Epithelial cell of proximal tubule (primary cell): ENCODE measurements at regions not wholly inside any gene's neighbourhood (a gene's known extent, or its start where the extent isn't known, plus 50 kb on each side); places are given as distances from the start of the nearest gene placed in this dataset.

Source experiments
- DNase-seq: peaks from one replicate; pipeline ENCODE4 v3.0.0-alpha.2; 2011; ENCODE audit warnings: low read depth
- H3K4me3 ChIP-seq: 2 replicates; pipeline ENCODE4 v1.5.1; 2011; ENCODE audit warnings: low read depth, mild to moderate bottlenecking, low read length
- CTCF ChIP-seq: conservative IDR thresholded peaks from 2 replicates; pipeline ENCODE4 v1.5.1; 2012; ENCODE audit warnings: low read depth, mild to moderate bottlenecking, low read length

- no peak for TF ChIP-seq CTCF
- no peak overlapping the region for H3K4me3 ChIP-seq
- no peak for DNase-seq
These were observed 328.1 kb downstream of the SEC14L1 start for GRCh38 chr17:77468897-77469296.

- no peak for TF ChIP-seq CTCF
- DNase-seq, result no peak
- no peak overlapping the region for H3K4me3 ChIP-seq
These were observed 329.6 kb downstream of the SEC14L1 start for GRCh38 chr17:77470330-77470786.

DNA sequence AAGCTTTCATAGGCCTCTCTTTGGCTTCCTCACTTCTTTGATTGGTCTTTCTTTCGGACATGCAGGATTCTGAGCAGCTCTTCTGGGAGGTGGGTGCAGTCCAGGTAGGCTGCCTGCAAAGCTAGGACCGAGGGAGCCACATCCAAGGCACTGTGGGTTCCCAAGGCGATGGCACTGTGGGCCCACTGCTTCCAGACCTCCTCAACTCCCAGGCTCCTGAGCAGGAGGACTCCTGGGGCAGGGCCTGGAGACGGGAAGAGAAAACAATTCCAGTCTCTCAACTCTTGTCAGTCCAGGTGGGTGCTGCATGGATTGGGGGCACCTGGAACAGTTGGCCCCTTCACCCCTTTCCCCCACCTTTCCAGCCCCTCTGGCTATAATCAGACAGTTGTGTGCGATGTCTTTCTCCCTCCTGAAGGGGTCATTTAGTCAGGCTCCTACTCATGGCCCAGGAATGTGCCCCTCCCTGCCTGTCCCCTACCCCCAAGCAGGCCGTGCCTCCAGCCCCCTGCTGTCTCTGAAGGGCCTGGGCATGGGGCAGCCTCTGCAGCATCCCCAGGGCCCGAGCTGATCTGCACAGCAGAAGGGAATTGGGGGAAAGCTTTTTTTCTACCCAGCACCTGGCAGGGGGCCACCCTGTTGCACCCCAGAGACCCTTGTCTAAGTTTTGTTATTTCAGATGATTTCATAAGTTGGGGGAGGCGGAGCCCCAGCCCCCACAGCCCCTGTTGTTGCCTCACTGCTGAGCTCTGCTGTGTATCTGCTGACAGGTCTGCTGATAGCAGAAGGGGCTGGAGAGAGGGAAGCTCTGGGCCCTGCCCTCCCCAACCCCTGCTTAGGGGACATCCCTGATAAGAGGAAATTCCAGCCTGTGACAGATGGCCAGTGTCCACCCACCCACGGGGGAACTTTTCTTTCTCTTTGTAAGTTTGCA is 330.3 kb downstream of the SEC14L1 start:
- no peak overlapping the region for H3K4me3 ChIP-seq
- no peak for TF ChIP-seq CTCF
- DNase-seq, result no peak

DNA sequence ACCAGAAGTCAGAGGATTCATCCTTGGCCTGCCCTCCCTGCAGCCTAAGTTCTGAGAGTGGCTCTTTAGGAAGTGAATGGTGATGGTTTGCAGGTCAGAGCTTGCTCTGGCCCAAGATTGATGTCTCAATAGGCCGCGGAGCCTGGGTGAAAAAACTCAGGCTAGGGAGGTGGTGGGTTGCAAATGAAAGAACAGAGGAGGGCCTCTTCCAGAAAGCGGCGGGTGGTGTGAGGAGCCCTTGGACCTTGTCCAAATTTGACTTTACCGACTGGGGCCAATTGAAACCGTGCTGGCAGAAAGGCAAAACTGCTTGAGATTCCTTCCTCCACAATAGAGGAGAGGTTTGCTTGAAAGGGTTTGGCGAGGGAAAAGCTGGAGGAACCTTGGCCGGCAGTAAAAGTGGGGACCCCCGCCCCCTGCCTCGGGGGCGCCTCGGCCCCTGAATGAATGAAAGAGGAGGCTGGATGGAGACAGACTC is 331.3 kb downstream of the SEC14L1 start:
- TF ChIP-seq CTCF, result no peak
- no peak overlapping the region for H3K4me3 ChIP-seq
- DNase-seq, result no peak

DNA sequence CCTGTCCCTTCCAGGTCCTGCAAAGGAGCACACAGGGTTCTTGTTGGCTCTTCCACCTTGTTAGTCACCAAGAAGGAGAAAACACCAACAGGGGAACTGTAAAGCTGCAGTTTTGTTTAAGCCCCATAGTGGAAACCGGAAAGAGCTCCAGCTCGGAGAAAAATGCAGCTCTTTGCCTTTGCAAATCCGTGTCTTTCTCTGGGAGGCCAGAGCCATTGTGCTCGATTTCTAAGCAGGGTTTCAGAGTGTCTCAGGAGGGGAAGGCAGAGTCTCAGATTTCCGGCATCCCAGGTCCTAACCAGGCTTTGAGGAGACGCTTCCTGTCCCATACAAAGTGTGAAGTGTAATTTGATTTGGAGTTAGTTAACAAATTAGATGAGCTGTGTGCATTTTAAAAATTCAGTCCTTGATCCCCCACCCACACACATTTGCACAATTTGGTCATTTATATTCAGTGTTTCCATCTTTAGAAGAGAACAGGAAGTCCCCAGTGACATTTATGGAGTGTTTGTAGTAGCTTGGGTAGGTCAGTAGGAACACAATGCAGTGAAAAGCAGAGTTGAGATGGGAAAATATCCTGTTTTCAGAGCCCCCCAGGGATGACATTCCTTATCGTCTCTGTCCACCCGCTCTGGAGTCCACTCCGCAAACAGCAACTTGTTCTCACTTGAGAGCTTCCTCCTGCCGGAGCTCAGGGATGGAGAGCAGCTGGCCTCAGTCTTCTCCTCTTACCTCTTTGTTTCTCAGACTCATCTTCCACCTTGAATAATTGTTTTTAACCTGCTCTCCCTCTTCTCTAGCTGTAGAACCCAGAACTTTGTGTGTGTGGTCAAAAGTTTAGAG is 331.9 kb downstream of the SEC14L1 start:
- no peak for TF ChIP-seq CTCF
- no peak for DNase-seq
- H3K4me3 ChIP-seq, result no peak overlapping the region

- no peak for DNase-seq
- no peak overlapping the region for H3K4me3 ChIP-seq
- TF ChIP-seq CTCF, result no peak
These were observed 333.0 kb downstream of the SEC14L1 start for GRCh38 chr17:77473615-77474226.
